ENCODE measurements at regions not wholly inside any gene's neighbourhood (a gene's known extent, or its start where the extent isn't known, plus 50 kb on each side); places are given as distances from the start of the nearest gene placed in this dataset.

DNA sequence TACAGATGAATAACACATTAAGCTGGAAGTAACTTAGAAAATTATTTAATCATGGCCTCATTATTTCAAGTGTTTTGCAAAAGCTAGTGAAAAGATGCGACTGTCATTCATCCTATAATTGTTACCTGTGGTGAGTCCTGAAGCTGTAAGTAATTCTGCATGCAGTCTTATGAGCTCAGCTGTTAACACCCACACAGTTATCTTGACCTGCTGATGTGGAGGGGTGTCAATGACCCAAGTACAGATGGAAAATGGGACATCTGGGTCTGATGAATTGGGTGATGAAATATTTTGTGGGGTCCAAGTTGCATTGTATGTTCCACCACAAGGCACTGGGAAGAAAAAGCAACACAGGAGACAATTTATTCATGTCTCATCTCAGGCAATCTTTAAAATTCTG lies 68.9 kb downstream of the OR13A1 start:
- TF ChIP-seq EGR1 (conservative IDR thresholded peaks at IDR 0.05), result peak; percentile 62
- TF ChIP-seq, protein P1, sequence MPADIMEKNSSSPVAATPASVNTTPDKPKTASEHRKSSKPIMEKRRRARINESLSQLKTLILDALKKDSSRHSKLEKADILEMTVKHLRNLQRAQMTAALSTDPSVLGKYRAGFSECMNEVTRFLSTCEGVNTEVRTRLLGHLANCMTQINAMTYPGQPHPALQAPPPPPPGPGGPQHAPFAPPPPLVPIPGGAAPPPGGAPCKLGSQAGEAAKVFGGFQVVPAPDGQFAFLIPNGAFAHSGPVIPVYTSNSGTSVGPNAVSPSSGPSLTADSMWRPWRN (IDR thresholded peaks at IDR 0.05; ENCODE audit: low read depth), result no peak
- TF ChIP-seq CBFA2T3 (IDR thresholded peaks at IDR 0.05), result peak; percentile 59
- peak; percentile 49 for TF ChIP-seq CBFA2T2 (conservative IDR thresholded peaks at IDR 0.05)
- intact Hi-C loops (cut with micrococcal nuclease) (loop anchor here (10.0 kb wide), 1 partner anchor 568 kb away; no protein-coding TSS in a partner anchor), in situ Hi-C loops (cut with MboI) (loop anchor here (25.0 kb wide), 1 partner anchor 991 kb away; no protein-coding TSS in a partner anchor)
- Histone ChIP-seq H3K4me1 (replicated peaks in 1 of 2; ENCODE audit: control insufficient read depth in 2 of 2, insufficient read depth in 2 of 2, low read length in 2 of 2) (peaks cover 5 to 6% of the 10 kb centered on the region in 2 experiments; a peak in 3 of 5 replicates), H3K4me2 (ENCODE audit: insufficient read depth, low read length) (no peak overlapping the region), H3K9ac (ENCODE audit: insufficient read depth in 1 of 2, low read depth in 2 of 2, low read length in 2 of 2) (no peak overlapping the region), H3K4me3 (no peak overlapping the region), H3K27ac (ENCODE audit: extremely low read depth, low read depth, low read length) (no peak overlapping the region), H3K9me1 (ENCODE audit: control insufficient read depth, insufficient read depth, low read length) (no peaks in the 10 kb centered on the region), H3K9me3 (replicated peaks; ENCODE audit: control insufficient read depth, insufficient read depth, low read depth, low read length) (no peaks in the 10 kb centered on the region), H3K36me3 (ENCODE audit: control insufficient read depth, insufficient read depth, low read length) (no peaks in the 10 kb centered on the region), H4K20me1 (replicated peaks; ENCODE audit: control insufficient read depth, insufficient read depth, low read length) (no peaks in the 10 kb centered on the region), H2AFZ (ENCODE audit: low read depth, low read length) (no peak overlapping the region), H3K79me2 (ENCODE audit: control insufficient read depth, insufficient read depth, low read length) (no peaks in the 10 kb centered on the region), H3K27me3 (ENCODE audit: control insufficient read depth in 2 of 2, insufficient read depth in 2 of 2, low read length in 2 of 2) (no peaks in the 10 kb centered on the region; a peak in 1 of 5 replicates)
- no TSS peak for BruUV-seq (replicated peaks)
- 12% methylated on average over 1 of the region's 1 CpG for WGBS (ENCODE audit: insufficient coverage, low coverage, missing lambda C conversion rate)
- FAIRE-seq, result no peak
- DNase-seq (ENCODE audit: extremely low read depth in 1 of 4, low spot score in 3 of 4), result no peak
- POLR2A ChIA-PET, result interaction anchor here (0.9 kb wide), 1 partner anchor 109 kb away, joined by 4 read pairs; no protein-coding TSS in a partner anchor
- CTCF ChIA-PET (ENCODE audit: low intra/inter-chr PET ratio), result interaction anchor here (0.5 kb wide), 1 partner anchor 367 kb away, joined by 3 read pairs; no protein-coding TSS in a partner anchor
- no peak for ATAC-seq

Measured in K562 (cell line).